GM12875 (cell line): ENCODE measurements at regions not wholly inside any gene's neighbourhood (a gene's known extent, or its start where the extent isn't known, plus 50 kb on each side); places are given as distances from the start of the nearest gene placed in this dataset.

Source experiments
- H3K4me3 ChIP-seq: one replicate; pipeline ENCODE4 v1.5.1; 2011; ENCODE audit warnings: low read depth, low read length, control low read depth
- CTCF ChIP-seq: IDR thresholded peaks from 2 replicates; pipeline ENCODE4 v1.5.1; 2011; ENCODE audit warnings: low read depth, mild to moderate bottlenecking, control low read depth, inconsistent platforms, low read length, moderate library complexity, borderline replicate concordance; ENCODE audit not compliant: insufficient read depth

- H3K4me3 ChIP-seq, result no peak overlapping the region
- no peak for TF ChIP-seq CTCF
These were observed 737.2 kb downstream of the SI start for GRCh38 chr3:164341086-164341485.

GRCh38 chr3:164340273-164340672 is 738.0 kb downstream of the SI start:
- no peak for TF ChIP-seq CTCF
- no peak overlapping the region for H3K4me3 ChIP-seq

- no peak for TF ChIP-seq CTCF
- H3K4me3 ChIP-seq, result no peak overlapping the region
These were observed 745.2 kb downstream of the SI start for GRCh38 chr3:164332831-164333802.

GRCh38 chr3:164326714-164327113 is 751.6 kb downstream of the SI start:
- no peak for TF ChIP-seq CTCF
- H3K4me3 ChIP-seq, result no peak overlapping the region

- TF ChIP-seq CTCF, result no peak
- H3K4me3 ChIP-seq, result no peak overlapping the region
These were observed 757.3 kb downstream of the SI start for GRCh38 chr3:164320962-164321361.

GRCh38 chr3:164306042-164306441 is 772.3 kb downstream of the SI start:
- TF ChIP-seq CTCF, result no peak
- no peak overlapping the region for H3K4me3 ChIP-seq

- no peak overlapping the region for H3K4me3 ChIP-seq
- no peak for TF ChIP-seq CTCF
These were observed 774.4 kb downstream of the SI start for GRCh38 chr3:164303894-164304293.
